Endometrium (tissue), 2 donors: ENCODE measurements at regions not wholly inside any gene's neighbourhood (a gene's known extent, or its start where the extent isn't known, plus 50 kb on each side); places are given as distances from the start of the nearest gene placed in this dataset.
"Not testable (repeated sequence)": the region's sequence is repeated elsewhere in the genome, so short reads cannot be mapped to it uniquely, and the experiment has no call there.

Experiments used
- FAIRE-seq: peaks from 2 replicates; lab custom pipeline; 2012; peaks lifted over from hg19 to GRCh38; lab: Jason Lieb, UNC
- donor health status: control.
- donor health status: control.

GRCh38 chr13:30063892-30064291 lies 213.5 kb upstream of the UBL3 start:
- FAIRE-seq = no peak

DNA sequence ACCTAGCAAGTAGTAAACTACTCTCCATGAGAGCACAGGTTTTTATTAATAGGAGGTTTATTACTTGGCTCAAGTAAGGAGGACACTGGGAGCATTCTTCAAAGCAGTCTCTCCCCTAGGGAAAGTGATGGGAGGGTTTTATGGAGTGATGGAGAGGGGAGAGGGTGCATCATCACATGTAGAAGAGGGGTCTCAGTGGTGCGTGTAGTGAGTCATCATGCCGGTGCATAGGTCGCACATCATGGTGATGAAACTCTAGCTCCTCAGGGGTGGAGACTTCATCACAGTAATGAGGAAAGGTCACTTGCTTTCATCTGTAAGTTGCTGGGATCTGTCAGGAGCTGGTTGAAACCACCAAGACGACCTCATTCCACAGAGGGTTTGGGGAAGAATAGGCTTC lies 210.8 kb upstream of the UBL3 start:
- no peak for FAIRE-seq

- no peak for FAIRE-seq
Measured at GRCh38 chr13:30058429-30058828, 208.0 kb upstream of the UBL3 start.

- not testable (repeated sequence) for FAIRE-seq
Measured at GRCh38 chr13:30054546-30054945, 204.1 kb upstream of the UBL3 start.

GRCh38 chr13:30053939-30054338 lies 203.5 kb upstream of the UBL3 start:
- FAIRE-seq = no peak

- FAIRE-seq = no peak
Measured at GRCh38 chr13:30052120-30052519, 201.7 kb upstream of the UBL3 start.

GRCh38 chr13:30051531-30052060 lies 201.2 kb upstream of the UBL3 start:
- no peak for FAIRE-seq

DNA sequence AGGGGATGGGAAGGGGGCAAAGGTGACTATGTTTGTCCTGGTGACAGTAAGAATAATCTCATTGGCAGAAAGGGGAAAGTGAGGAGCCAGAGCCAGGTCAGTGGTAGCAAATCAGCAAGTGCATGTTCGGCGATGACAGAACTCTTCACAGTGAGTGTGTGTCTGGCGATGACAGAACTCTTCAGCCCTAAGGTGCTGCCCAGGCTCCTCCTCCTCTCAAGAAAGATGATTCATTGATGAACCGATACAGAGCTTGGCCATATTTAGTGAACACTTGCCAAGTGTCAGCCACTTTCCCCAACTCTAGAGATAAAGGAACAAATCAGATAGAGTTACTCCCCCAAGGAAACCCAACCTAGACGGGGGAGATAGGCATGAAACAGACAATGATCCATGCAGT lies 199.3 kb upstream of the UBL3 start:
- no peak for FAIRE-seq

DNA sequence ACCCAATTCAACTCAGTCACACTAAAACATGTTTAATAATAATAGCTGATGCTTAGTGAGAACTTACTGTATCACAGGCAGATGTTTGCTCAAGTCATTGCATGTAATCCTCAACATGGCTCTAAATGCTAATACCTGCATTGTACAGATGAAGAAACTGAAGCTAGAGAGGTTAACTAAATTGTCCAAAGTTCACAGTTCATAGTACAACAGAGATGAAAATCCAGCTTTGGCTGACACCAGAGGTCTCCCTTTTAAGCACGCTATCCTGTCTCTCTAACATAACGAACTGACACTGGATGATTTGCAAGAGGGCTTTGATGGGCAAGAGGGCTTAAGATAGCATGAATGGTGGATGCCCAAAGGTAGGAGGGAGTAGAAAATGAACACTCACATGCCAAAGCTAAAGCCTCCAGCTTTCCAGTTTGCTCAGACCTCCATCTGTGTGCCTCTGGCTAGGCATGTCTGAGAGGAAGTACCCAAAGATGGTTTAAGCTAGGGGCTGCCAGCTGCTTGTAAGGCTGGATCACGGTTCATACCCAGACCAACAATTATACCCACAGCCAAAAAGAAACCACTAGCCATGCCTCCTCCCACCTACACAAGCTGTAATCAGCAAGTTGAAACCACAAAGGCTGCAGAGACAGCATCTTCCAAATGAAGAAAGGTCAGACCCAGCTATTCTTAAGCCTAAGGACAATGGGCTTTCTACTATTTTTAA lies 196.9 kb upstream of the UBL3 start:
- FAIRE-seq = no peak

GRCh38 chr13:30045916-30046704 lies 195.7 kb upstream of the UBL3 start:
- no peak for FAIRE-seq

GRCh38 chr13:30044932-30045331 lies 194.5 kb upstream of the UBL3 start:
- FAIRE-seq = no peak

DNA sequence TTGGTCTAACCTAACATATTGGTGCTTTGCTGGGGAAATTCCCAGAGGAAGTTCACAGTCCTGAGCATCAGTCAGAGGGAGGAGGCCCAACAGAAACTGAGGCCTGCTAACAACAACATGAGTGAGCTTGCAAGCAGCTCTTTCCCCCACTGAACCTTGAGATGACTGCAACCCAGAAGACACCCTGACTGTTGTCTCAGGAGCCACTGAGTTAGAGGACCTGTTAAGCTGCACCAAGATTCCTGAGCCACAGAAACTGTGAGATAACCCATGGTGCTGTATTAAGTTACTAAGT lies 193.2 kb upstream of the UBL3 start:
- FAIRE-seq = no peak

DNA sequence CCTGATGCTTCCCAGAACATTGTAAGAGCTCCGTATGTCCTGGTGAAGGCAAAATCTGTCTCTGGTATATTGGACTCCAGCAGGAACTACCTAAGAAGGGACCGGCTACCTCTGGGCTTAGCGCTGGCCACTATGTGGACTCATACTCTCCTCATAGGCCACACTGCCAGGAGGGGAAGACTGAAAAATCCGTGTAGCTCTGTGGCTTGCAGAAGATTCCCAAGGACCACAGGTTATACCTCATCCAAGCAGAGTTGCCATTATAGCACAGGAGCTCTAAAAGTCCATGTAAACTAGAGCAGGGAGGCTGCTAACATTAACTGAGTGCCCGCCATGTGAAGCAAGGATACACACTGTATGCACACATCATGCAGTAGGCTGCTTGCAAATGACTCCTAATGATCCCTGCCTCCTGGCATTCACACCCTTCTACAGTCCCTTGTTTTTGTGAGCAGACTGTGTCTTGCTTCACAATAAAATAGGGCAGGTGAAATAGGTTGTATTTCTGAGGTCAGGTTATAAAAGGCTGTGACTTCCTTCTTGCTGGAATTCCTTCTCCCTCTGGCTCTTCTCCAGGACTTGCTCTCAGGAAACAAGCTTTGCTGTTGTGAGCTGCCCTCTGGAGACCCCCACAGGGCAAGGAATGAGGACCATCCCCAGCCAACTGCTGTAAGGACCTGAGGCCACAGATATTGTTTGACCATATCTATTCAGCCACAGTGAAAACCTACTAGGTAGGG lies 192.6 kb upstream of the UBL3 start:
- FAIRE-seq = no peak

DNA sequence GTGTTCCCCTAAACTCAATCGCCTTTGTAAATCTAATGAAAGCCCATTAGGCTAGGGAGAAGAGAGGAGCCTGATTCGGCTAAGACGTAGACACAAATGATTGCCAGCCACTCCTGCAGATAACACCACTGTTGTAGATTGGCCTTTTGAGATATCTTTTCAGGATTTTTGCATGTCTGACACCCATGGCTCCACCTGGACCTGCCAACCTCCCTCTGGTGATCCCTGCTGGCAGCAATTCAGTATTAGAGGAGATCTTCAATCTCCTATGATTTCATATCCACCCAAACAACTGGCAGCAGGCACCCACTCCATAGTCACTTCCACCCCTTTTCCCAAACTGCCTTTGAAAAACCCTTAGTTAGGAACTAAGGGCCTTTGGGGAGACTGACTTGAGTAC lies 191.9 kb upstream of the UBL3 start:
- FAIRE-seq = no peak

- FAIRE-seq = no peak
Measured at GRCh38 chr13:30039511-30039911, 189.1 kb upstream of the UBL3 start.

GRCh38 chr13:30038884-30039283 lies 188.5 kb upstream of the UBL3 start:
- FAIRE-seq = no peak

DNA sequence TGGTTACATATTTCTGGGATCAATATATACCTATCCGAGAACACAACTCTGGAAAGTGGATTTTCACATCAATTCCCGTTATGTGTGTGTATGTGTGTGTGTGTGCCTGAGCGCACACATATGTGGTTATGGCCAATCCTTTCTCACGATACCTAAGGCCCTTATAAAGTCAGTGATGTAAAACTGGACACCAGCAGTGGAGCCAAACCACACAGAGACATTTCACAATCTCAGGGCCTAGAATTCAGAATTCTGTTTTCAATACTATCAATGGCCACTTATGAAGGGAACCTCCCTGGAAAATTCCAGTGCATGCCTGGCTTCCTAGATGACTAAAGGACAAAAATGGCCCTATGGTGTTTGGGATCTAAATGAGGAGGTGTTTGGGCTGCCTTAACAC lies 187.3 kb upstream of the UBL3 start:
- FAIRE-seq = no peak

- no peak for FAIRE-seq
Measured at GRCh38 chr13:30037306-30037705, 186.9 kb upstream of the UBL3 start.

DNA sequence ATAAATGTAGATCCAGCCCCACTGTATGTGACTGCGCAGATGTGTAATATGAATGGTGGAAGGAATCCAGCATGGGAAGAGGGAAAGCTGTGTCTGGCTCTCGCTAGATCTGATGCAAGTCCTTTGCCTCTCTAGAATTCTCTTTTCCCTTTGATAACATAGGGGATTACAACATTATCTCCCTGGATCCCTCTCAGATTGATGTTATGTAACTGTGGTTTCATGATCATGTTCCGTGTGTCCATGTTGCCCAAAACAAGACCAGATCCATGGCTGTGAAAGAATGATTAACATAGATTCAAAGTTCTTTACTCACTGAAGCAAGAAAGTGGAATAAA lies 184.0 kb upstream of the UBL3 start:
- FAIRE-seq = no peak

DNA sequence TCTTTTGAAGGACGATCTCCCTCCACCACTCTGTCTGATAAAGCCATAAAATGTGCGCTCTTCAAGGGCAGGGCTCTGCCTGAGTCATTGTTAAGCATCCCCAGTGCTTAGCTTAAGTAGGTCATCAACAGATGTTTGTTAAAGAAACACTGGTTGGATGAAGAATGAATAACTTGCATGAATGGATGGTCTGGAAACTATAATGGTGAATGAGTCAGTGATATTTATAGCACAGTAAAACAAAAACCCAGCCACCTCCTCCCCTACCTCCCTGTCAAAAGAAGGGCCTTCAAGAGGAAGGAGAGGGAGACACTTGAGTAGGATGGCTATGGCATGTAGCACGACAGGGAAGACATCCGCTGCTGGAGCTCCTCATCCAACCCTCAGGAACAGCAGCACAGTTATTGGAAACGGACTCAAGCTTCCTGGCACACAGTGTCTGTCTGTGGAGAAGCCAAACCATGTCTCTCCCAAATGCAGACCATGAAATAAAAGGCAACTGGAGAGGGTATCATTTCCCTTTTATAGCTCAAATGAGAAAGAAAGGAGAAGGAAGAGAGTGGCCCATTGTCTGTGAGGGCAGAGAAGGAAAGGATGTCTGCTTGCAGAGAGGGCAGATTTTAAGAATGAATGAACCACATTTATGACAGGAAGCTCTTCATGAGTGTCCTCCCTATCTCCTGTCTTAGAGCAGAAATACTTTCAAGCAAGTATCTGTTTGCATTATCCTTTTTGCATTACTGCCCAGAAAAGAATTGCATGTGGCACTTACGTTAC lies 183.5 kb upstream of the UBL3 start:
- peak; percentile 85 for FAIRE-seq

DNA sequence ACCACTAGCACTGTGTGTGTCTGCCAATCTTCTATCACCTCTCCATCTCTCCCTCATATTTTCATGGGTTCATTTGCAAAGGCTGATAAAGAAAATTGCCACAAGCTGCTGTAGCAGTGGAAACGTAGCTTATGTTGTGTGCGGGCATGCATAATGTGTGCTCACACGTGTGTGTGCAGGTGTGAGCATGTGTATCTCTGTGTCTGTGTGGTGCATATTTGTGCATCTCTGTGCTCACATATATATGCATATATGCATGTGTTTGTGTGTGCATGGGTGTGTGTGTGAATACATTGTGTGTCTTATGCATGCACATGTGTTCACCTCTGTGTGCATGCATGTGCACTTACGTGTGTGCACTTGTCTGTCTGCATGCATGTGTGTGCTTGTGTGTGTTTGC lies 181.8 kb upstream of the UBL3 start:
- no peak for FAIRE-seq

- no peak for FAIRE-seq
Measured at GRCh38 chr13:30031488-30031887, 181.1 kb upstream of the UBL3 start.
